MCF 10A (cell line): ENCODE measurements at regions not wholly inside any gene's neighbourhood (a gene's known extent, or its start where the extent isn't known, plus 50 kb on each side); places are given as distances from the start of the nearest gene placed in this dataset.

ENCODE experiments used
- BruUV-seq: library from RNA; stranded (reverse); fragments of 400-500 nt; replicated peaks from 2 replicates; lab custom pipeline; 2021; lab: Mats Ljungman, UMichigan
- CTCF ChIA-PET: fragments of 300-600 bp; sonication (Branson Sonifier 250); formaldehyde crosslinking; extraction: SDS; loops from one replicate; lab custom pipeline; 2021; ENCODE audit warnings: antibody characterized with exemption, inconsistent platforms; lab: Yijun Ruan, JAX
- POLR2A ChIA-PET: fragments of 300-600, 350-650 bp; sonication (Branson Sonifier 250); formaldehyde crosslinking; extraction: SDS; loops from one replicate; lab custom pipeline; 2020; ENCODE audit warnings: antibody characterized with exemption, inconsistent platforms; lab: Yijun Ruan, JAX
- DNase-seq: peaks from one replicate; pipeline ENCODE4 v3.0.0-alpha.2; 2018; ENCODE audit not compliant: unreplicated experiment
- H3K27ac Mint-ChIP-seq: one replicate; pipeline ENCODE4 v1.8.0; 2022; ENCODE audit warnings: mild to moderate bottlenecking, low read depth, mixed read lengths; ENCODE audit not compliant: unreplicated experiment
- H3K27me3 Mint-ChIP-seq: one replicate; pipeline ENCODE4 v1.8.0; 2022; ENCODE audit warnings: mixed read lengths; ENCODE audit not compliant: insufficient read depth, unreplicated experiment
- H3K36me3 Mint-ChIP-seq: one replicate; pipeline ENCODE4 v1.8.0; 2022; ENCODE audit warnings: mild to moderate bottlenecking, moderate library complexity, mixed read lengths; ENCODE audit not compliant: insufficient read depth, unreplicated experiment
- H3K4me1 Mint-ChIP-seq: one replicate; pipeline ENCODE4 v1.8.0; 2022; ENCODE audit warnings: mixed read lengths; ENCODE audit not compliant: insufficient read depth, unreplicated experiment
- H3K4me3 Mint-ChIP-seq: one replicate; pipeline ENCODE4 v1.8.0; 2022; ENCODE audit warnings: mild to moderate bottlenecking, moderate library complexity, mixed read lengths; ENCODE audit not compliant: unreplicated experiment
- H3K9me3 Mint-ChIP-seq: one replicate; pipeline ENCODE4 v1.8.0; 2022; ENCODE audit warnings: mixed read lengths; ENCODE audit not compliant: unreplicated experiment
- CTCF ChIP-seq: fragments of 200-600 bp; IDR thresholded peaks from one replicate; pipeline ENCODE4 v1.8.0; 2022; ENCODE audit warnings: antibody characterized with exemption, mild to moderate bottlenecking; ENCODE audit not compliant: unreplicated experiment
- intact Hi-C: fragments of 100-400 bp; cut with micrococcal nuclease; formaldehyde crosslinking; loops from 2 replicates; pipeline ENCODE4 v1.14.1; 2022

GRCh38 chr21:14771593-14771992, 225.5 kb upstream of the SAMSN1 start:
- CTCF ChIA-PET, result interaction anchor here (0.6 to 1.0 kb wide), 3 partner anchors 23 to 154 kb away, joined by 3 read pairs; no protein-coding TSS in a partner anchor
- no peaks in the 10 kb centered on the region for H3K36me3 Mint-ChIP-seq
- intact Hi-C loops, result loop anchor here (5.0 to 10.0 kb wide), 3 partner anchors 327 to 821 kb away; no protein-coding TSS in a partner anchor

DNA sequence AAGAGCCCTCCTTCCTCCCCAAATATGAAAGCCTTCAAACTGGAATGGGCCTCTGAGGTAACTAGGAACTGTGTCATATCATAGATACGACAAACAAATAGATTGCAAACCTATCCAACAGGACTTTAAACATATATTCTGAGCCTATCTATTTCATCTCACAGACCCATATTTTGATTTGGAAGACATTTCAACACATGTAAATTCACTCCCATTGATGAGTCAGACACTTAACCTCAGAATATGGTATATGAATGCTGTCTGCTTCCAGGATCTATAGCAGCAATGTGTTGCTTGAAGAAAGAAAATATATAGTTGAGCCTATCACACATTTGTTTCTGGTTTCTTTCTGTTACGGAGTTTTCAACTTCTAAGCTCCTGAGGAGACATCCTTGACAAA, 221.9 kb upstream of the SAMSN1 start:
- CTCF ChIA-PET, result interaction anchor here (0.7 kb wide), 1 partner anchor 11 kb away, joined by 4 read pairs; no protein-coding TSS in a partner anchor
- DNase-seq, result peak; percentile 14
- no peak overlapping the region for H3K4me3 Mint-ChIP-seq
- peak overlapping the region; percentile 33 for H3K27ac Mint-ChIP-seq
- TF ChIP-seq CTCF, result no peak
- intact Hi-C loops, result no loop called here
- H3K4me1 Mint-ChIP-seq, result peaks cover 5% of the 10 kb centered on the region
- H3K27me3 Mint-ChIP-seq, result no peaks in the 10 kb centered on the region
- no peaks in the 10 kb centered on the region for H3K36me3 Mint-ChIP-seq
- no peaks in the 10 kb centered on the region for H3K9me3 Mint-ChIP-seq
- POLR2A ChIA-PET, result interaction anchor here (0.5 to 1.2 kb wide), 2 partner anchors 32 to 1092 kb away, joined by 3 to 4 read pairs; no protein-coding TSS in a partner anchor
- no TSS peak for BruUV-seq

More at GRCh38 chr21:14771593-14771992, 225.5 kb upstream of the SAMSN1 start:
- no peak for DNase-seq
- Mint-ChIP-seq H3K27ac (no peak overlapping the region), H3K9me3 (no peaks in the 10 kb centered on the region), H3K4me1 (peaks cover 5% of the 10 kb centered on the region), H3K27me3 (no peaks in the 10 kb centered on the region), H3K4me3 (no peak overlapping the region)
- POLR2A ChIA-PET, result no interaction called here
- BruUV-seq, result no TSS peak
- no peak for TF ChIP-seq CTCF

DNA sequence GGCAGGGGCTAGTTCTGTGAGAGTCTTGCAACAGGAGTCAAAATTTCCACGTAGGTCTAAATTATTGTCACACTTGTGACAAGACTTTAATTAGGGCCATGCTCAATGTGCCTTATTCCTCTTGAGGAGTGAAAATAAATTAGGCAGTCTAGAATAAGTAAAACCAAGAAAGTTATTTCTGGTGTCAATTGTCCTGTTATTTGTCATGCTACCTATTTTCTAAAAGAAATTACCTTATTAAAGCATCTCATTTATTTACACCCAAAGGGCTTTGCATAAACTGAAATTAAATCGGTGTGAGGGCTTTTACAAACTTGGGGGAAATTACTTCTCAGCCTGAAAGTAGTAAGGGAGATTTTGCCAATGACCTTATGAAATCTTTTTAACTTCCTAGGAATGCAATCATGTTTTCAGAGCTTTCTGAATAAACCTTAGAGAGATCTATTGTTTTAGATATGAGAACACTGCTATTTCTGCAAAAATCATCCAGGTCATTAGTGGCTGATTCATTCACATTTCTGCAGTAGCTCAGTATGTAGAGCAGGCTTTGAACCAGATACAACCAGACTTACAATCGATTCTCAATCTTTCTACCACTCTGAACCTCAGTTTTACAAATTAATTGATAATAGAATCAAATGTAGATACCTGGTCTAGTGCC, 221.2 kb upstream of the SAMSN1 start:
- POLR2A ChIA-PET, result interaction anchor here (0.5 to 1.2 kb wide), 2 partner anchors 31 to 1093 kb away, joined by 3 to 4 read pairs; no protein-coding TSS in a partner anchor
- BruUV-seq, result no TSS peak
- no peaks in the 10 kb centered on the region for H3K9me3 Mint-ChIP-seq

More for the DNA sequence above, 221.2 kb upstream of the SAMSN1 start:
- Mint-ChIP-seq H3K4me1 (peaks cover 5% of the 10 kb centered on the region), H3K27me3 (no peaks in the 10 kb centered on the region), H3K4me3 (no peak overlapping the region), H3K36me3 (no peaks in the 10 kb centered on the region), H3K27ac (no peak overlapping the region)
- no peak for TF ChIP-seq CTCF
- CTCF ChIA-PET, result interaction anchor here (0.5 kb wide), 1 partner anchor 364 kb away, joined by 3 read pairs; no protein-coding TSS in a partner anchor
- intact Hi-C loops, result no loop called here
- DNase-seq, result no peak
